NCI-H128 (cell line): ENCODE measurements at regions not wholly inside any gene's neighbourhood (a gene's known extent, or its start where the extent isn't known, plus 50 kb on each side); places are given as distances from the start of the nearest gene placed in this dataset.
"Not testable (repeated sequence)": the region's sequence is repeated elsewhere in the genome, so short reads cannot be mapped to it uniquely, and the experiment has no call there.

Source experiments
- DNase-seq: peaks from one replicate; lab custom pipeline; 2025; ENCODE audit not compliant: unreplicated experiment; lab: John Stamatoyannopoulos, UW

DNA sequence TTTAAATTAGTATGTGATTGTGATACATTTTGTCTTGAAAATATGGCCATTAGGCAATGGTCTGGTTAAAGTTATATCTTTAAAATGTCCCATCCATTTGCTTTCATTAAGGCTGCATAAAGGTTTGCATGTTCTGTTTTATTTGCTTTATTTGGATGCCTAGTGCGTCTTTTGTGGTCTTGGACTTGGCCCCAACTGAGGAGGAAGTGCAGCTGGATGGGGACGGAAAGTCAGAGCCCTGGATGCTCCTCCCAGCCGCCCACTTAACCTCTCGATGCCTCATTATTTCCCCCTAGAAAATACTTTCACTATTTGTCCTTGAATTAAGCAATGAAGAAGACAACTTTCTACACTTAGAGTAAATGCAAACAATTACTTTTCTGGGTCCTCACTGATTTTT lies 898.2 kb downstream of the MCTP2 start:
- no peak for DNase-seq

DNA sequence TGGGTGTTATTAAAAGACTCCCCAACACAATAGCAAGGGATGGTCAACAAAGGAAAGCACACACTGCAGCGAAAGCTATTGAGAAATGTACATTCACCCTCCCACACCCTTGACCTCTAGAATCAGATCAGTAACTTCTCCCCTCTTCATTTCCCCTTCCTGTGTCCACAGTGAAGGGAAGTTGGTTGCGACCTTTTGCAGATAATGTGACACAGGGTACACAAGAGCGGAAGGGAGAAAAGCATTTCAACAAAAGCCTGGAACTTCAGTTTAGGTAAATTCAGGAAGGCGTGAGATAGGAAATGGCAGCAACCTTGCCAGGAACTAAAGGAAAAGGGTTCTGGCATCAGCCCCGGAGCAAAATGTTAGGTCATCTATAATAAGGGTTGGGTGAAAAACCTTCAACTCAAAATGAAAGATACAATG lies 899.8 kb downstream of the MCTP2 start:
- no peak for DNase-seq

DNA sequence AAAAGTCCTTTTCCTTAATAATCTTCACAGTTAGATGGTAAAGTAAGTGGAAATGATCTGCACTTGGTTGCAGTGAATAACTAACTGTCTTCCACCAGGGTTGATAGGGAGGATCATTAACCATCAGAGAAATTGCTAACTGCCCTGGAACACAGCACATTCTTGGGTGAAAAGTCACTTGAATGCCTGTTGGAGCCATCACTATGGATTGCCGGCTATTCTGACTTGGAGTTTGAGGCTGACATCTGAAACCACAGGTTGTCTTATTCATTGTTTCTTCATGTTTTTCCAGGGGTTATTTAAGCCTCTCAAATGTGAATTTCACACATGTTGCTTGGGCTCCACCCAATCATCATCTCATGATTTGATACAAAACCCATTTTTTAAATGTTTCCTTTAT lies 901.4 kb downstream of the MCTP2 start:
- no peak for DNase-seq

DNA sequence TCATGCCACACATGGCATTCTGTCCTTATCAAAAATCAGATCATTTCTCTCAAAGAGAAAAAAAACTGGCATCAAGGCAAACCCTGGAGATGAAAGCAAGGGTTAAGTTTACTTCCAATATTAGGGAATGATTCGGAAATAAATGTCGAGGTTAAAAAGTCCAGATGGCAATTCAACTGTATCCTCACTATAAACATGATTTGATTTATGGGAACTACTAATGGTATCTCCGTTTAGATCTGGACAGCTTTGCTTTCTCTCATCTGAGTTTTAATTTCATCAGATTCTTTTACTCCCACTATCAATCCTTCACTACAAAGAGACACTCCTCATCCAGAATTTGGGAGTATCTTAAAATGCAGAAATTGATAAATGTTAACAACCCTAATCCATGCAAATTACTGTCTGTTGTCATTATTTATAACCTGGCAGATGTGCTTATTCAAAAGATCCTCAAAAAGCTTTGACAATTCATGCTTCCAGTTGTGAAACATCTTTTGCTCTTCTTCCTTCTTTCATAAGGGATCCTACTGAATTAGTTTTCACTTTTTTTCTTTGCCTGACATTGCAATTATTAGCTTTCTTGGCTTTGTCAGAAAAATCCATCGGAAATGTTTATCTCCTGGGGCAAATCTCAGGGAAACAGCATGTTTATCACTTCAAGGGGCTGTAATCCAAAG lies 903.2 kb downstream of the MCTP2 start:
- DNase-seq, result no peak

DNA sequence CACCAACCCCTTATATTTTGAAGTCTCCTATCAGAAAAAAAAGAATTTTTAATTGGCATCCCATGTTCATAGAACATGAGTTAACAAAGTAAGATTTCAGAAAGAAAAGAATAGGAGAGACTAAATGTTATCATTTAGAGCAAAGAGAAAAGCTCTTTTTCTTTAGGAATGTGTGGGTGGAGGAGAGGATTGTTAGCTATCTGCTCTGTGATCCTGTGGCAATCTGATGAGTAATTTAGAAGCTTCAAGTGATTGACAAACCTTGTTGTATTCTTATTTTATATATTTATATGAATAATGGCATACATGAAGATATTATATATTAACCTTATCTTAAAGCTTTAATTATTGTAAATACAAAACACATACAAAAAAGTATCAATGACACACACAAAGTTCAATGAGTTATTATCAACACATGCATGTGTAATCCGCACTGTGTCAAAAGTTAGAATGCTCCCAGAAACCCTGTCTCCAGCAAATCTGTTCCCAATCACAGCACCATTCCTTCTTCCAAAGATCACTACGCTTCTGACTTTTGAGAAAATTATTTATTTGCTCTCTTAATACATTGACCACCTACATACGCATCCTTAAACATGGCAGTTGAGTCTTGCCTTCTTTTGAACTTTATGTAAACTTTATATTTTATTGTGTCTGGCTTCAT lies 907.4 kb downstream of the MCTP2 start:
- no peak for DNase-seq

DNA sequence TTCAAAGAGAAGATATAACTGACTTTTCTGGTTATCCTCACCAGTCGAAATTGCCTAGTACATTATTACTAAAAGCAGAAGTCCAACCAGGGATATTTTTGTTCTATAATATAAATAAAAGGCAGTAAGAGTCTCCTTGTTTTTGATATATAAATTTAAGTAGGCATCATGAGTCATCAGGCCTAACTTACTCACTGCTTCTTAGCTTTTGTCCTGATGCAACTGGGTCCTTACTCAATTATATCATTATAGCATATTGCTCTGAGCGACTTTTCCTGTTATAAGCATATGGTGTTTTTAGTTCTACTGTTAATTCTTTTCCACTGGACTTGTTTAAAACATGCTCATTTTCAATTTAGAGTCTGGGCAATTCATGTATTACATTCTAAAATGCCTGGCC lies 910.1 kb downstream of the MCTP2 start:
- no peak for DNase-seq

DNA sequence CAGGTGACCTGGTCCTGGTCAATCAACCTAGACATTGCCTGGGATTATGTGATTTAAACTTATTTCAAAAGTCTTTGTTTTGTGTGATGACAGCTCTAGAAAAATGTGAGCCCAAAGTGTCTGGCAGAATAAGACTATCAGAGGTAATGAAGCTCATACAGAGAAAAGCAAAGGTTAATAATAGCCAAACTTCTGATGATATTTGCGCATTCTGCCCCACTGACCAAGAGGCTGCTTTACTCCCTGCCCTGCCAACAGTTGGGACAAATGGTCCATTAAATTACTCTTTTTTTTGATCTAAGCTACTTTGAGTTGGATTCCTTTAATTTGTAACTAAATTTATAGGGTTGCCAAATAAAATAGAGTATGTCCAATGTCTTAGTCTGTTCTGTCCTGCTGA lies 911.2 kb downstream of the MCTP2 start:
- no peak for DNase-seq

DNA sequence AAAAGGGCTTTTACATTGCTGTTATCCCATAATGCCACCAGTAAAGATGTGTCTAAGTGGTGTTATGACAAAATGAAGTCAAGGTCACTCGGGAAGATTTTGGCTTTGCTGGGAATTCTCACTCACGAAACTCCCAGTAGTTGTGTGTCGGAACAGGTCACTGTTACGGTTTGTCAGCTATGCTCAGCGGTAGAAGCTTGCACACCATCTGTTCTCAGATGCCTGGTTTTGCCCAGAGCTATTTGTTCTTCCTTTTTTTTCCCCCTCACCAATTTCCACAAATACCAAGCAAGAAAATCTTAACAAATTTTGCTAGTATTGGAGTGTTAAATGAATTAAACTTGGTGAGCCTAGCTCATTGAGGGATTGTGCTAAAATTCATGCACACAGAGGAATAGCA lies 915.1 kb downstream of the MCTP2 start:
- DNase-seq, result no peak

DNA sequence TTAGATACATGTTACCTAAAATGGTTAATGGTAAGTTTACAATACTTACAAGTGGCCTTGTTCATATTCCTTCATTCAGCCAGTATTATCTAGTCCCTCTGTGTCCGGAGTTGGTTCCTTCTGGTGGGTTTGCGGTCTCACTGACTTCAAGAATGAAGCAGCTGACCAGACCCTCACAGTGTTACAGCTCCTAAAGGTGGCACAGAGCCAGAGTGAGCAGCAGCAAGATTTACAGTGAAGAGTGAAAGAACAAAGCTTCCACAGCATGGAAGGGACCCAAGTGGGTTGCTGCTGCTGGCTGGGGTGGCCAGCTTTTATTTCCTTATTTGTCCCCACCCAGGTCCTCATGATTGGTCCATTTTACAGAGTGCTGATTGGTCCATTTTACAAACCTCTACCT lies 916.8 kb downstream of the MCTP2 start:
- no peak for DNase-seq

DNA sequence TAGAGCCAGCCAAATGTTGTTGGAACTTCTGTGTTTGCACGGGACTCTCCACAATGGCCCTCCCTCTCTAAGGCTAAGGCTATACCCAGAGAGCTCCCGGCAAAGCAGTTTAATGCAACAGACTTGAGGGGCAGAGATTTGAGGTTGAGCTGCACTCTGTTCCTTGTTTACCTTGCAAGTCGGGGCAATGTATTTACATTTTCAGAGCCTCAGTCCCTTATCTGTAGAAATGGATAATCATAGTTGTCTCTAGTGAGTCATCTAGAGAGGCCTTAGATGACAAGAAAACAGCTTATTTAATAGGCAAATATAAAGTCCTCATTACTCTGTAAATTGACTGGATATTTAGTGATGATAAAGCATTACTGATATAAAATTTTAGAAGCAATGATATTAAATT lies 917.7 kb downstream of the MCTP2 start:
- no peak for DNase-seq

DNA sequence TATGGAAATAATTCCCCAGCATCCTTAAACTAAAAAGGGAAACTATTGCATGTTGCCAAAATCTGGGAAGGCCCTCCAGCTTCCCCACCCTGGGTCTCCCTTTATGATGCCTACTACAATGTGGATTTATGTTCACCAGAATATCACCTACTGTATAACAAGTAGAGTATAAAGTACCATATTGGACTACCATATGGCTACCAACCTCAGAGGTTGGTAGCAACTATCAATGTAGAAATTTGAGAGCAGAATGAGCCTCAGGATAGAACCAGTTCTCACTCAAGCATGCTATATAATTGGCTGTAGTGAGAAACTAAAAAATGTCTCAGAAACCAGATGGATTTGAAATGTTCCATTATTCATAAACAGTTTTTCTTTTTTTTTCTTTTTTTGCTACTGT lies 918.4 kb downstream of the MCTP2 start:
- no peak for DNase-seq

DNA sequence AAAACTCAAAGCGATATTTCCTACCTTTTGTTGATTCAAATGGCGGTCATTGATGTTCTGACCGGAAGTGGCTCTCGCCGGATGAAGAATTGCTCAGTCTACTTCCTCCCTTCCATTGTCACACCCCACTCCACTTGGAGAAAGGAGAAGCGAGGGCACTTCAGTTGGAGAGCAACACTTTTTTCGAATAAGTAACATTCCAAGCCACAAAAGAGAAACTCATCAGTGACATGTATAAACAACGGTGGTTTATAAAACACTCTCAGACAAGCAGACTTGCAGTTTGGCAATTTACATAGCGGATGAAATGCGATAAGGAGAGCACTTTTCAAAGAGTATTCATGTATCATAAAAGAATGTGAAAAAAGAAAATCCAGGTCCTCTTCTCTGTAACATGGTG lies 919.1 kb downstream of the MCTP2 start:
- DNase-seq, result no peak

DNA sequence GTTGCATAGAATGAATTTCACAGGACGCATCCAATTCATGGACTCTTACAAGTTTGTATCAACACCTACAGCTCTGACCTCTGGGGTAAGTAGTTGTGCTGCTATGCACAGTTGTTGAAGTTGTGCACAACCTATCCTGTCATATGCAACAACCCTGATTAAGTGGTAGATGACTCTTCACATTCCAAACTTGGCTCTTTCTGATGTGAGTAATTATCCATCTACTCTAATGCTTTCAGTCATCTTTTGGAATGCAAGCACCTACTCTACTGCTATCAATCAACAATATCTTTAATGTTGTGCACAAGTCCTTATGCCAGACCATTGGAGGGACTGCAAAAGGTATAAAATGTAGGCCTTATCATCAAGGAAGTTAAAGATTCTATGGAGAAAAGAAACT lies 921.4 kb downstream of the MCTP2 start:
- no peak for DNase-seq

DNA sequence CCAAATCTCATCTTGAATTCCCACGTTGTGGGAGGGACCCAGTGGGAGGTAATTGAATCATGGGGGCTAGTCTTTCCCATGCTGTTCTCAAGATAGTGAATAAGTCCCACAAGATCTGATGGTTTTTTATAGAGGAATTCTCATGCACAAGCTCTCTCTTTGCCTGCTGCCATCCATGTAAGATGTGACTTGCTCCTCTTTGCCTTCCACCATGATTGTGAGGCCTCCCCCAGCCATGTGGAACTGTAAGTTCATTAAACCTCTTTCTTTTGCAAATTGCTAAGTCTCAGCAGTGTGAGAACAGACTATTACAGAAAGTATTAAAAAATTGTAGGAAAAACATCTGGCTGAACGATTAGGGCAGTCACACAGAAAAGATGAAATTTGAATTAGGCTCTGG lies 921.8 kb downstream of the MCTP2 start:
- not testable (repeated sequence) for DNase-seq

DNA sequence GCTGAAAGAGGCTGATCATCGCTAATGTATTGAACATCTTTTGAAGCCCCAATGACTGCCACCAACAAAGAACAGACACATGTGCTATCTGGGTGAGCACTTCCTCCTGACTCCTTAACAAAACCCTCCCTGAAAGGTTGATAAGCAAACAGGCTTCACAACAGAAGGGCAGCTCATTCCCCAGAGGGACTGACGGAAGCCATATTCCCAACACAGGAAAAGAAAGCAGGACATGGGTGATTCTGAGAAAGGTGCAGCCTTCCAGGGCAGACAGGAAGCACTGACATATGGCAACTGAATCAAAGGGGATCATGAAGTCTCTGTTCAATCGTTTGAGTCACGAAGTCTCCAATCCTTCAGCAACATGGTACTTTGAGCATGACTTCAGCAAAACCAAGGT lies 929.0 kb downstream of the MCTP2 start:
- no peak for DNase-seq

DNA sequence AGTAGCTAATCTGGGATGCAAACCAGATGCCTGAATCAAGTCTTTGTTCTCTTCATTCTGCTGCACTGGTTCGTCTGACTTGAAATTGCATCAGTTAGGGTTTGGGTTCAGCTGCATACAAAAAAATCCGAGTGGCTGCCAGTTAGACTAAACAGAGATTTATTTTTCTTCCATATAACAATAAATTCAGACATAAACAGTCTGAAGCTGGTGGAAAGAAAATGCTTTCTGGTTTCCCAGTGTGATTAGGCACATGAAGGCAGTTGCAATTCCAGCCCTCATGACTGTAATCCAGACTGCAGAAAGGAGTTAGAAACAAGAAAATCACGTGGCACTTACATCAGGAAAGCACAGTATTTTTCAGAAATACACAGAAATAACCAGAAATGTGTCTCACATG lies 930.7 kb downstream of the MCTP2 start:
- no peak for DNase-seq

DNA sequence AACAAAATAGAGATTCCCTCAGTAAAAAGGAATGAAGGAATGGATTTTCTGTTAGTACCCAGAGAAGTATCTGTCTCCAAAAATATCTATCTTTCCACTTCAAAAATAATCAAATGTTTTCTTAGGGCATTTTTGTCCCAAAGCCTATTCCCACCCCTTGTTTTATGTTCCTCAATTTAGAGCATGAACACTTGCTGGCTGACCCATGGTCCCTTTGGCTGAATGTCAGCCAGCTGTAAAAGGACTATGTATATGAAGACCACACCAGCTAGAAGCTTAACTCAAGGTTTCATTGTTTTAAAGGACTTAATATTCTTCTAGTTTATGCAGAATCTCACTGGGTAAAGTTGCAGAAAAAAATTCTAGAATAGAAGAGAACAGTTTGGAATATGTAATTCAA lies 931.2 kb downstream of the MCTP2 start:
- DNase-seq, result no peak

DNA sequence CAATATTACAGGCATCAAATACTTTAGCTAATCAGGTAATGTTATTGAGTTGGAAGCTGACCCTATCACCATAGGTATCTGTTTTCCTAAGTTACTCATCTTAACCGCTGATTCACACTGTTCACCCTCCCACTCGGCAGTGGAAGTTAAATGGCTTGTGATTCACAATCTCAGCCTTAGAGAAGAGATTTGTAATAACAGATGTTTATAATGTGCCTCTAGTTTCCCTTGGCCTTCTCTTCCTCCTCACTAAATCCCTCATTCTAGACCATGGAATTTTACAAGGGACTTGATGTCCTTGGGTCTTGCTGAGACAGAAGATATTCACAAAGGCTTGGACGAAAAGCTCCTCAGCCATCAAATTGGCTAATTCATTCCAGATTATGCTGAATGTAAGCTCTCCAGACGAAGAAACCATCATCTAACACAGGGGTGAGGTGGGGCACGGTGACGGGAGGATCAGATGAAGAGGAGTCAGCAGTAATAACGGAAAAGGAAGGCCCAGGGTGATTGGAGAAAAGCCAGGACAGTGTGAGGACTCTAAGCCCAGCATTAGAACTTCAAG lies 931.7 kb downstream of the MCTP2 start:
- no peak for DNase-seq

DNA sequence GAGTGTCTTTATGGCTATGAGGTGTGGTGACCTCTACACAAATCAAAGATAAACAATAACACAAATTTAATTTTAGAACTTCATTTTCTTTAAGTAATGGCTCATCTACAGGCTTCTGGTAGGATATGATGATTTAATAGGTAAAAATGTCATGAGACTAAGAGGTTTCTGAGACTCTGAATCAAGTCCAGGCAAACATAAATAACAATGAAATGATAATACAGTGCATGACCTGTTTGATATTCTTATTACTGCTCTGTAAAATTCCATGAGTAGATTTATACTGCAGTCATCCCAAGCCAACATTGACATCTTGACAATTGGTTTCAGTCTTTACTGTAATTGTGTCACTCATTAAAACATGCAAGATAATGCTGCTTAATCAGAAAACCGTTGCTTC lies 936.8 kb downstream of the MCTP2 start:
- no peak for DNase-seq

DNA sequence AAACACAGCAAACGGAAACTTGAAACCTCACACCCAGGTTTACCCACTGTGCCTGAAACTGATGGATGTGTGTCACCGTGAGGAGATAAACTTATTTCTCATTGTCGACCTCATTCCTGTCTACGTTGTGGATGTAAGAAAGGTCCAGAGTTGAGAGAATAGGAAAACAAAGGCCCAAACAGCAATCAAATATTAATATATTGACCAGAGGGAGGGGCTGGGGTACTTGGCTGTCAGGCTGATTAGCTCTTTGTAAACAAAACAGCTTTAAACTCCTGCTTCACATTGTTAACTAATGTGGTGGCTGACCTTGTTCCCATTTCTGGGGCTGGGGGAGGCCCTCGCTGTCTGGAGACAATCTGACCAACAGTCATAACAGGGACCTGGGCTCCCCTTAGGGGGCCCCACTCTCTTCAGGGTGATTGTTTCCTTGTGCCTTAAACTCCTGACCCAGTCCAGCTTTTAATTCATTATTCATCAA lies 937.6 kb downstream of the MCTP2 start:
- DNase-seq, result no peak

DNA sequence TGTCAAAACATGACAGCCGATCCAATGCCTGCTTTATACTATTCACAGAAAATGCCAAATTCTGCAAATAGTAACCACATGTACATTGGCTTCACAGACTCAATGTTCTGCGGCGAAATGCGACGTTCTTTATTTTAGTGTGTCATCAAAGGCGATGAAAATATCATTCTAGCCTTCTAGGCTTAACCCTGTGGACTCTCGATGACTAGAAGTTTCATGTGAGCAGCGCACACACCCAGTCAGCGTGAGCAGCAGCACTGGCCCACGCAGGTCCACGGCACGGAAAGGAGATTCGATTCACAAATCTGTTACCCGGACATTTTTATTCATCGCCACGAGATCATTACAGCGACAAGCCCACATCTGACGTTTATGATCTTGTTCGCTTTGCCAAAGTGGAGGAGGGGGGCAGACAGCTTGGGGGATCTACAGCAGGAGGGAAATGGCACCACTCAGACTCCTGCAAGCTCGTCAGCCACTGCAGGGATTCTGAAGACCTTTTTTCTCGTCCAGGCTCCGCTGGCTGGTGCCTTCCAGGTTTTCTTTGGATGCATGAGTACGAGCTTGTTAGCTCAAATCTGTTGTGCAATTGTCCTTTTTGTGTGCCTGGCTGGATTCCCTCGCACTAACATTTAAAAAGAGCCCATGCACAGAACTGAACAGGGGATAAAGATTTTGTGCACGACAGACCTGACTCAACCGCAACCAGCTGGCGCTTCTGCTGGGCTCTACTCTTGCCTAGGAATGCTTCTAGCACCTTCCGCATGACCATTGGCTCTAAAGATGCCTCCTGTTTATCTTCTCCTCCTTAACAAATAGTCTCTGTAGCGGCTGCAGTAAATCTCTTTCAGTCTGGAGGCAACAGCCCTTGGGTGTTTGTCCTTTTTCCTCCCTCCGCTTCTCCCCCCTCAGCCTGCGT lies 938.4 kb downstream of the MCTP2 start:
- no peak for DNase-seq
